Ovary (tissue), 7 donors: ENCODE measurements at regions not wholly inside any gene's neighbourhood (a gene's known extent, or its start where the extent isn't known, plus 50 kb on each side); places are given as distances from the start of the nearest gene placed in this dataset.

Source experiments
- DNase-seq, 5 donors: peaks; one replicate each; pipeline ENCODE4 v3.0.0-alpha.2; 2019 to 2020
- H3K27ac ChIP-seq, 2 donors: fragments of 200-600 bp; one replicate each; pipeline versions ENCODE4 v1.5.1 to v1.8.0; 2019 to 2022
- H3K27me3 ChIP-seq: fragments of 200-600 bp; one replicate; pipeline ENCODE4 v1.8.0; 2022
- H3K36me3 ChIP-seq: fragments of 200-600 bp; sonication (generic); one replicate; pipeline ENCODE4 v1.5.1; 2019
- H3K4me1 ChIP-seq: one replicate; pipeline ENCODE4 v1.8.1; 2013; ENCODE audit warnings: mild to moderate bottlenecking, moderate library complexity; ENCODE audit not compliant: insufficient read depth
- H3K4me3 ChIP-seq: fragments of 200-600 bp; sonication (generic); one replicate; pipeline ENCODE4 v1.5.1; 2017
- H3K9me3 ChIP-seq, 2 donors: fragments of 200-600 bp in 1 of 2; sonication (generic) in 1 of 2; one replicate each; pipeline versions ENCODE4 v1.5.1 to v1.8.1; 2013 to 2019; ENCODE audit warnings: mild to moderate bottlenecking in 1 of 2, moderate library complexity in 1 of 2
- CTCF ChIP-seq, 3 donors: fragments of 450-650 bp in 2 of 3; fragments of 200-600 bp in 1 of 3; IDR thresholded peaks; one replicate each; pipeline versions ENCODE4 v1.5.1 to v1.8.0; 2016 to 2022; ENCODE audit warnings: antibody characterized with exemption in 3 of 3, mild to moderate bottlenecking in 1 of 3
- EP300 ChIP-seq: sonication (generic); formaldehyde crosslinking; IDR thresholded peaks from one replicate; pipeline ENCODE4 v1.6.1; 2017; ENCODE audit warnings: antibody characterized with exemption
- POLR2A ChIP-seq: fragments of 450-650 bp; IDR thresholded peaks from one replicate; pipeline ENCODE4 v1.6.1; 2017; ENCODE audit warnings: antibody characterized with exemption, mild to moderate bottlenecking, moderate library complexity
- WGBS, 3 donors: extraction: QIAGEN DNeasy Blood & Tissue Kit in 1 of 3; methylation state at CpG; one replicate each; pipeline versions ENCODE4 v1.1.5 to v1.1.7; 2013 to 2017; 5-methylcytosine and 5-hydroxymethylcytosine counted together
- intact Hi-C, 4 donors: fragments of 100-400 bp; cut with DNase I; formaldehyde crosslinking; loops; one replicate each; pipeline versions ENCODE4 v1.11.0 to v1.15.1; 2022 to 2023
- donor health status: DM: no; HTN: no; CAD: no; lungs with moderate emphysema.
- donor health status: DM: no; HTN: no; CAD: no.
- donor health status: Bipolar disorder and iron deficiency.
- donor health status: DM: no; HTN: no; CAD: no.
- donor health status: DM: yes; HTN: yes; CAD: no.

- no peaks in the 10 kb centered on the region for H3K27me3 ChIP-seq
- intact Hi-C loops, result no loop called here
- H3K36me3 ChIP-seq, result no peaks in the 10 kb centered on the region
- no peak overlapping the region for H3K27ac ChIP-seq
- TF ChIP-seq CTCF (IDR thresholded peaks at IDR 0.05) (no peak), EP300 (no peak), POLR2A (no peak)
- DNase-seq, result no peak
- 59 to 76% (median 60%) methylated on average over 2 of the region's 2 CpGs for WGBS, 3 donors
- H3K9me3 ChIP-seq, result no peaks in the 10 kb centered on the region
- H3K4me1 ChIP-seq, result no peaks in the 10 kb centered on the region
- no peak overlapping the region for H3K4me3 ChIP-seq
Measured at GRCh38 chr16:52174168-52174567, 372.8 kb downstream of the TOX3 start.

DNA sequence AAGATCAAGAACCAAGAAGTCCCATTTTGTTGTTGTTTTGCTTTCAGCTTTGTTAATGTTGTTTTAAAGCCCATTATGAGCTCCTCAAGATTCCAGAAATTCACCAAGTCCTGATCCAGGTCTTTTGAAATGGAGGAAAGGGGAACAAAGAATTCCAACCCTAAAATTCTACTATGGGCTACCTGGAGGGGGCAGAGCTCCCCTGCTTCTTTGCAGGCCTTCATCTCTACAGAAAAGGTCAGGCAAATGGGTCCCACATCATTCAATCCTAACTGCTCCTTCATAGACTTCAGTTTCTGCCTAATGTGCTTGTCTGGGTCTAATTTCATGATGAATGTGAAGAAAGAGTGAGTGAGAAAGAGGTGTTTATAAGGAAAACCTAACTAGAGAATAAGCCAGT is 375.5 kb downstream of the TOX3 start:
- Histone ChIP-seq H3K27me3 (no peaks in the 10 kb centered on the region), H3K4me1 (no peaks in the 10 kb centered on the region), H3K27ac (no peak overlapping the region), H3K36me3 (no peaks in the 10 kb centered on the region), H3K9me3 (no peaks in the 10 kb centered on the region), H3K4me3 (no peak overlapping the region)
- intact Hi-C loops, result no loop called here
- DNase-seq, result no peak
- no peak for TF ChIP-seq POLR2A
- TF ChIP-seq CTCF (IDR thresholded peaks at IDR 0.05), result no peak
- TF ChIP-seq EP300, result no peak

DNA sequence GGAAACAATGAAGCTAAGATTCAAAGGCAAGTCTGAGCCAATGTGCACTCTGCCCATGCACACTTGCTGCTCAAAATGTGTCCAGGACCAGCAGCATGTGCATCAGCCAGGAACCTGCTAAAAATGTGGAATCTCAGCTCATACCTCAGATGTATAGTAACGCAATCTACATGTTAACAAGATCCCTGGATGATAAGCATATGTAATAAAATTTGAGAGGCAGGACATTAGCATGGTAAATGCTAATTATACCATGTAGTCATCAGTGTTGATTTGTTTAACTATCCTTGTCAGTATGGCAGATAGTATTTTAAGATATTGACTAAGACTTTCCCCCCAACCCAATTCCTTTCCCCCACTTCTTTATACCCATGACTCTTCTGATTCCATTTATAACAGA is 379.6 kb downstream of the TOX3 start:
- no peaks in the 10 kb centered on the region for H3K36me3 ChIP-seq
- no peak overlapping the region for H3K27ac ChIP-seq
- H3K9me3 ChIP-seq, result no peaks in the 10 kb centered on the region
- DNase-seq, result no peak
- H3K4me3 ChIP-seq, result no peak overlapping the region
- no peaks in the 10 kb centered on the region for H3K4me1 ChIP-seq
- TF ChIP-seq CTCF (IDR thresholded peaks at IDR 0.05) (no peak), POLR2A (no peak), EP300 (no peak)
- no peaks in the 10 kb centered on the region for H3K27me3 ChIP-seq
- intact Hi-C loops, result no loop called here
- WGBS, 3 donors, result 33 to 47% (median 46%) methylated on average over 1 of the region's 1 CpG

GRCh38 chr16:52165961-52166360 is 381.0 kb downstream of the TOX3 start:
- no peak for TF ChIP-seq CTCF (IDR thresholded peaks at IDR 0.05)
- Histone ChIP-seq H3K9me3 (no peaks in the 10 kb centered on the region), H3K4me1 (no peaks in the 10 kb centered on the region), H3K36me3 (no peaks in the 10 kb centered on the region), H3K4me3 (no peak overlapping the region), H3K27ac (no peak overlapping the region), H3K27me3 (no peaks in the 10 kb centered on the region)
- WGBS, 3 donors, result 73 to 84% (median 76%) methylated on average over 8 of the region's 8 CpGs
- no peak for DNase-seq
- intact Hi-C loops, result no loop called here

DNA sequence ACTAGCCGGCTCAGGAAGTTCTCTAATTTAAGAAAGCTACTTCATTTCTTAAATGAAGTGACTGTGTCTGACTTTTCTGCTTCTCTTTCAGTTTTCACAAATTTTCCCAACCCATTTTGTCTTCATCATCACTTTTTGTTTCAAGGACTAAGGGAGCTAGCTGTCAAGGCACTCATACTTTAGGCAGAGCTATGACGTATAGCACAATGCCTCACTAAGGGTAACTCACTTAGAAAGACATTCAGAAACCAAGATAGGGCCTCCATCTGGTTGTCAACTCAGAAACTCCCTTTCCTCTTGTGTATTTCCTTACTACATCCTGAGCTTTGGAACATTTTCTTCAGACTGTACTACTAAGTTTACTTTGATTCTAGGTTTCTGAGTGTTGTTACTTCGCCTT is 397.9 kb downstream of the TOX3 start:
- intact Hi-C loops, result no loop called here
- DNase-seq, result no peak
- Histone ChIP-seq H3K9me3 (no peaks in the 10 kb centered on the region), H3K36me3 (no peaks in the 10 kb centered on the region), H3K4me3 (no peak overlapping the region), H3K4me1 (no peaks in the 10 kb centered on the region), H3K27ac (no peak overlapping the region), H3K27me3 (no peaks in the 10 kb centered on the region)
- 49 to 57% (median 56%) methylated on average over 3 of the region's 3 CpGs for whole genome bisulfite sequencing, 3 donors
- TF ChIP-seq CTCF (IDR thresholded peaks at IDR 0.05) (no peak), POLR2A (no peak), EP300 (no peak)
